Adrenal gland (tissue), 9 donors: ENCODE measurements at regions not wholly inside any gene's neighbourhood (a gene's known extent, or its start where the extent isn't known, plus 50 kb on each side); places are given as distances from the start of the nearest gene placed in this dataset.
A peak's percentile ranks its signal among the peaks of the same experiment; 100 is the strongest.

Source experiments
- DNase-seq, 7 donors: peaks; one replicate each; pipeline ENCODE4 v3.0.0-alpha.2; 2019 to 2020
- H3K27ac ChIP-seq, 5 donors: fragments of 200-600 bp; sonication (generic) in 4 of 5; 1 replicate in 3 of 5; 2 replicates in 2 of 5; pipeline versions ENCODE4 v1.5.1 to v1.8.0; 2016 to 2020; ENCODE audit warnings: mild to moderate bottlenecking in 1 of 5
- H3K27me3 ChIP-seq: fragments of 200-600 bp; 2 replicates; pipeline ENCODE4 v1.8.0; 2021
- H3K36me3 ChIP-seq, 2 donors: fragments of 200-600 bp; replicated peaks in 1 of 2; 1 replicate in 1 of 2; 2 replicates in 1 of 2; pipeline versions ENCODE4 v1.5.1 to v1.8.0; 2018 to 2022
- H3K4me1 ChIP-seq, 2 donors: fragments of 200-600 bp; replicated peaks in 1 of 2; 1 replicate in 1 of 2; 2 replicates in 1 of 2; pipeline versions ENCODE4 v1.5.1 to v1.8.0; 2018 to 2021
- H3K4me3 ChIP-seq, 4 donors: fragments of 200-600 bp; sonication (generic) in 3 of 4; one replicate each; pipeline ENCODE4 v1.5.1; 2016 to 2018
- H3K9me3 ChIP-seq, 3 donors: fragments of 200-600 bp; sonication (generic) in 1 of 3; replicated peaks in 1 of 3; 1 replicate in 2 of 3; 2 replicates in 1 of 3; pipeline versions ENCODE4 v1.5.1 to v1.8.0; 2016 to 2021
- POLR2A ChIP-seq, 2 donors: fragments of 450-650 bp; IDR thresholded peaks; one replicate each; pipeline ENCODE4 v1.6.1; 2017; ENCODE audit warnings: antibody characterized with exemption in 2 of 2, mild to moderate bottlenecking in 2 of 2, moderate library complexity in 1 of 2
- WGBS, 4 donors: extraction: QIAGEN DNeasy Blood & Tissue Kit in 2 of 4; methylation state at CpG; one replicate each; pipeline versions ENCODE4 v1.1.5 to v1.1.7; 2013 to 2017; 5-methylcytosine and 5-hydroxymethylcytosine counted together
- intact Hi-C, 2 donors: fragments of 100-400 bp; cut with DNase I; formaldehyde crosslinking; loops; one replicate each; pipeline versions ENCODE4 v1.14.1 to v1.15.0; 2022 to 2023
- TF ChIP-seq, protein P1 (sequence below), 6 experiments: fragments of 450-650 bp in 4 of 6; fragments of 200-600 bp in 2 of 6; sonication (generic) in 1 of 6; IDR thresholded peaks; 1 replicate in 5 of 6; 2 replicates in 1 of 6; pipeline versions ENCODE4 v1.5.1 to v1.8.0; 2016 to 2021; ENCODE audit warnings: antibody characterized with exemption in 6 of 6, mild to moderate bottlenecking in 2 of 6, moderate library complexity in 1 of 6
- donor health status: healthy with polysubstance abuse.
- donor health status: Bipolar disorder and iron deficiency.
- donor health status: DM: yes; HTN: yes; CAD: no.
- donor health status: DM: no; HTN: no; CAD: no.
- donor health status: DM: no; HTN: no; CAD: no.

DNA sequence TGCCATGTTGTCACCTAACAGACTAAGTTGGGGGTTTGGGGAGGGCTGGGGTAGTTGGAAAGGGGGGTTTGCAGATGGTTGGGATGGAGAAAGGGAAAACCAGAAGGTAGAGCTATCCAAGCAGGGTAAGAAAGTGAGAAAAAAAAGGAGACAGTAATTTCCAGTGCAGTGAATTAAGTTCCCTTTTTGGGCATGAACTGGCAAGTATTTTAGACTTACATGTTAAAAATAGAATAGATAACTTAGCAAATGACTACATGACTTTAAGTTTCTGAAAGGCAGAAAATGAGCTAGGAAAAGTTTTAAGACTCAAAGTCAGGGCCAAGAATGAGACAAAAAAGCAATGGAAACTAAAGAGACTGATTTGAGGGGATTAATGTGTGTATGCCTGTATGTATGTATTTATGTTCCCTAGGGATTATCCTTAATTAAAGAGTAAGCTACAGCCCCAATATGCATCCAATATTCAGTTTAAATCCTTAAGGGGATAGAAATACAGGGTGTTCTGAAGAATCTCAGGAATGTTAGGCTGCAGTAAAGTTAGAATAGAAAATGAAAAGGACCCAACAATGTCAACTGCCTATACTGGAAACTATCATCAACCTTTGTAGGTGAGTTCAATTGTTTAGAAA is 285.2 kb upstream of the MME start:
- Histone ChIP-seq H3K4me3 (no peak overlapping the region), H3K27ac (peak overlapping the region in 2 of 5 donors; percentile 15 to 45), H3K27me3 (no peaks in the 10 kb centered on the region), H3K9me3 (no peaks in the 10 kb centered on the region), H3K4me1 (no peaks in the 10 kb centered on the region), H3K36me3 (no peaks in the 10 kb centered on the region)
- DNase-seq: no peak
- TF ChIP-seq POLR2A (IDR thresholded peaks at IDR 0.05): no peak
- TF ChIP-seq, protein P1, sequence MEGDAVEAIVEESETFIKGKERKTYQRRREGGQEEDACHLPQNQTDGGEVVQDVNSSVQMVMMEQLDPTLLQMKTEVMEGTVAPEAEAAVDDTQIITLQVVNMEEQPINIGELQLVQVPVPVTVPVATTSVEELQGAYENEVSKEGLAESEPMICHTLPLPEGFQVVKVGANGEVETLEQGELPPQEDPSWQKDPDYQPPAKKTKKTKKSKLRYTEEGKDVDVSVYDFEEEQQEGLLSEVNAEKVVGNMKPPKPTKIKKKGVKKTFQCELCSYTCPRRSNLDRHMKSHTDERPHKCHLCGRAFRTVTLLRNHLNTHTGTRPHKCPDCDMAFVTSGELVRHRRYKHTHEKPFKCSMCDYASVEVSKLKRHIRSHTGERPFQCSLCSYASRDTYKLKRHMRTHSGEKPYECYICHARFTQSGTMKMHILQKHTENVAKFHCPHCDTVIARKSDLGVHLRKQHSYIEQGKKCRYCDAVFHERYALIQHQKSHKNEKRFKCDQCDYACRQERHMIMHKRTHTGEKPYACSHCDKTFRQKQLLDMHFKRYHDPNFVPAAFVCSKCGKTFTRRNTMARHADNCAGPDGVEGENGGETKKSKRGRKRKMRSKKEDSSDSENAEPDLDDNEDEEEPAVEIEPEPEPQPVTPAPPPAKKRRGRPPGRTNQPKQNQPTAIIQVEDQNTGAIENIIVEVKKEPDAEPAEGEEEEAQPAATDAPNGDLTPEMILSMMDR (IDR thresholded peaks at IDR 0.05): no peak
- intact Hi-C loops: no loop called here

DNA sequence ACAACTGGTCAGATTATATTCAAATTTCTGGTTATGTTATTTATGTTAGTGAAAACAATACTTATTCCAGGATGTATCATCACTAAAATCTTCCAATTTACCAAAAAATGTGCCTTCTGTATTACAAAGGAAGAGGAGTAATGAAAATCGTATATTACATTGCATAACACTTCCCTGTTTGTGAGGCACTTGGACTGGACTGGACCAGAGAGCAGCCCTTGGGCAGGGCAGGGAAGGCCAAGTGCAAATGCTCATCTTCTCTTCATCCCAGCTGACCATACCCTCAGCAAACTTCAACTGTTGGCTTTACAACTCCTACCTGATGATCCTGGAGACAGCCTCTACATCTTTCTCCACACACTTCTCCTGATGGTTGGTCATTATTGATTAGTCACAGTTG is 285.7 kb upstream of the MME start:
- 35 to 69% (median 49%) methylated on average over 1 of the region's 1 CpG for WGBS, 4 donors
- H3K27me3 ChIP-seq: no peaks in the 10 kb centered on the region
- peak overlapping the region in 1 of 5 donors; percentile 45 for H3K27ac ChIP-seq
- H3K36me3 ChIP-seq: no peaks in the 10 kb centered on the region
- TF ChIP-seq POLR2A (IDR thresholded peaks at IDR 0.05): no peak
- TF ChIP-seq, protein P1 (IDR thresholded peaks at IDR 0.05): no peak
- H3K4me1 ChIP-seq: no peaks in the 10 kb centered on the region
- DNase-seq: no peak
- no peaks in the 10 kb centered on the region for H3K9me3 ChIP-seq
- H3K4me3 ChIP-seq: no peak overlapping the region
- intact Hi-C loops: no loop called here

DNA sequence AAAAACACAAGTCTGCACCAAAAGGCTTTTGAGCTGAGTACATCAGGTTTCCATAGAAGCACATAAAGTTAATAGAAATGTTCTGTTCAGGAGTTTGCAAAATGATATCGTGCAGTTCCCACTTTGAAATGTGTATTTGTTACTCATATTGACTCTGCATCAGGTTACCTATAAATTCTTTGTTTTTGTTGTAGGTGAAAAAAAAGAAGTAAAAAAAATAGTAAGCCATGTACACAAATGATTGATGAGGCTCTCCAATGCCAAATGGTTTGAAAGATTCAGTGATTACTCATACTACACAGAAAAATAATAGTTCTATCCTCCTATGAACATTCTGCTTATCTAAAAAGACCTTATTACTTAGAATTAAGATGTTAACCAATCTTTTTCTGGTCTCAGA is 287.3 kb upstream of the MME start:
- no peak for DNase-seq
- 84 to 88% (median 87%) methylated on average over 1 of the region's 1 CpG for WGBS, 4 donors
- no peak overlapping the region for H3K4me3 ChIP-seq
- intact Hi-C loops: no loop called here
- no peaks in the 10 kb centered on the region for H3K4me1 ChIP-seq
- H3K9me3 ChIP-seq: no peaks in the 10 kb centered on the region
- no peak overlapping the region for H3K27ac ChIP-seq
- H3K36me3 ChIP-seq: no peaks in the 10 kb centered on the region
- H3K27me3 ChIP-seq: no peaks in the 10 kb centered on the region
- TF ChIP-seq, protein P1 (IDR thresholded peaks at IDR 0.05): no peak
- no peak for TF ChIP-seq POLR2A (IDR thresholded peaks at IDR 0.05)

DNA sequence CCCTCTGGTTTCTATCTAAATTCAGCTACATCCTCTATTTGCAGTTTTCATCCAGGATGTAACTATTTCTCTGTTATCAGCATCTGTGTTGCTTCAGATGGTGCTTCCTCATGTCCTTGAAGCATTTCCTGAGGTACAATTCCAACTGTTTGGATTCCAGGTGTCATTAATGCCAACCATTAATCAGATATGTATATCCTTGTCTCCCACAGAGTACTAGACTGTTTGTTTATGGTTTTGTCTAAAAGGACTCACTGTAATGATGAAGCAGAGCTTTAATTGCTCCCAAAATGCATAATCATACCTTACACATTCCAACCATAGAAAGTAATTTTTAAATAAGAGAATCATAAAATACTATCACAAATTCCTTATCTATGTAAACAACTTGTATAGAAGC is 288.5 kb upstream of the MME start:
- no peaks in the 10 kb centered on the region for H3K27me3 ChIP-seq
- H3K36me3 ChIP-seq: no peaks in the 10 kb centered on the region
- no peak overlapping the region for H3K27ac ChIP-seq
- intact Hi-C loops: no loop called here
- H3K4me1 ChIP-seq: no peaks in the 10 kb centered on the region
- DNase-seq: no peak
- H3K4me3 ChIP-seq: no peak overlapping the region
- TF ChIP-seq POLR2A (IDR thresholded peaks at IDR 0.05): no peak
- TF ChIP-seq, protein P1 (IDR thresholded peaks at IDR 0.05): no peak
- H3K9me3 ChIP-seq: no peaks in the 10 kb centered on the region
